ENCODE measurements at regions not wholly inside any gene's neighbourhood (a gene's known extent, or its start where the extent isn't known, plus 50 kb on each side); places are given as distances from the start of the nearest gene placed in this dataset.

- no peak overlapping the region for H3K27ac Mint-ChIP-seq
- peaks cover 2% of the 10 kb centered on the region for H3K36me3 Mint-ChIP-seq
- no peaks in the 10 kb centered on the region for H3K4me1 Mint-ChIP-seq
- no peak overlapping the region for H3K4me3 Mint-ChIP-seq
- H3K9me3 Mint-ChIP-seq = peaks cover 4% of the 10 kb centered on the region
- no peaks in the 10 kb centered on the region for H3K27me3 Mint-ChIP-seq
These were observed 163.3 kb downstream of the DACT1 start for GRCh38 chr14:58801086-58801485.

- Mint-ChIP-seq H3K4me3 (no peak overlapping the region), H3K4me1 (no peaks in the 10 kb centered on the region), H3K27ac (no peak overlapping the region), H3K9me3 (peaks cover 4% of the 10 kb centered on the region), H3K27me3 (no peaks in the 10 kb centered on the region), H3K36me3 (peaks cover 3% of the 10 kb centered on the region)
These were observed 167.3 kb downstream of the DACT1 start for GRCh38 chr14:58805057-58805456.

DNA sequence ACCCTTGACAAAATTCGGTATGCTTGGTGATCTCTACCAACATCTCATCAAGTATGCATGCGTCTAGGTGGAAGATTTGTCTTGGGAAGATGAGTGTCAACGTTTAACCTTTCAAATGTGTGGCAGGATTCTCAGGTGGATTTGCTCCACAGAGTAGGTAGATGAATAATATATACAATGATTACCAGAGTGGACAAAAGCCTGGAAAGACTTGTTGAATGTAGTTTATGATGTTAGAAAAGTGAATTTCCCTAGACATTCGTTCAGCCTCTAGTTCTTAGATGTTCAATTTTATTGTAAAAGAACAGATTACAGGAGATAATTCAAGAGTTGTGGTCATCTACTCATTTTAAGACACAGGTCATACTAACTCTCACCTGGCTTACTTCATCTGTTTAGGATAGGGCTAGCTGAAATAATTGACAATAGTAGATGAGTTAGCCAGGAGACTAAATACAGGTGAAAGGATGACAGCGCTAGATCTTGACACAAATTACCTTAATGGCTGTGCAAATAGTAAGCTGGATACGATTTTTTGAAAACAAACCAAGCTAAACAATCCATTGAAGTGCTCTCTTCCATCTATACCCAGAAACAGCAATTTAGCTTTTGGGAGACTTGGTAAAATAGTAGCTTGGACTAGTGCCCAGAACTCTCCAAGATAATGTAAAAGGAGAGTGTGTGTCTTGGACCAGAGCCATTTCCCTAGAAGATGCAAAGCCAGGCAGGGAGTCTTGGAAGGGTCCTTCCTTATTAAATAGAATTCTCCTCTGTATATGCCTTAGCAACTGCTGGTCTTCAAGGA lies 168.0 kb downstream of the DACT1 start:
- no peaks in the 10 kb centered on the region for H3K4me1 Mint-ChIP-seq
- no peaks in the 10 kb centered on the region for H3K27me3 Mint-ChIP-seq
- peaks cover 4% of the 10 kb centered on the region for H3K9me3 Mint-ChIP-seq
- no peak overlapping the region for H3K27ac Mint-ChIP-seq
- H3K36me3 Mint-ChIP-seq = peaks cover 3% of the 10 kb centered on the region
- H3K4me3 Mint-ChIP-seq = no peak overlapping the region

DNA sequence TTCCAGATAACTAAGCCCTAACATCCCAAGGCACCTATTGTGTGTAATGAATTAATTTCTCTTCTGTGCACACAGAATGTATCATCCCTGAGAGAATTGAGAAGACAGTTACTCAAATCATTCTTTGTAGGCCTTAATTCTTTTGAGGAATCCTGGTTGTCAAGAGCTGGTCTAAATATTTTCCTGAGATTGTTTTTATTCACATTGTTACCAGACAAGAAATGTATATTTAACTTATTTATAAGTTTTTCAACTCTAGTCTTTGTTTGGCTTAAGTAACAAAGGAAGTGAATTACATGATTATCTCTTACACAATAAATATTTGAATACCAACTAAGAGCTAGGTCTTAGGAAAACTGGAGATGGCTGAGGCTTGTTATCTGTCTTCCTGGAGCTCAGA lies 169.4 kb downstream of the DACT1 start:
- Mint-ChIP-seq H3K9me3 (peaks cover 4% of the 10 kb centered on the region), H3K36me3 (peaks cover 3% of the 10 kb centered on the region), H3K27me3 (no peaks in the 10 kb centered on the region), H3K4me3 (no peak overlapping the region), H3K27ac (no peak overlapping the region), H3K4me1 (no peaks in the 10 kb centered on the region)

DNA sequence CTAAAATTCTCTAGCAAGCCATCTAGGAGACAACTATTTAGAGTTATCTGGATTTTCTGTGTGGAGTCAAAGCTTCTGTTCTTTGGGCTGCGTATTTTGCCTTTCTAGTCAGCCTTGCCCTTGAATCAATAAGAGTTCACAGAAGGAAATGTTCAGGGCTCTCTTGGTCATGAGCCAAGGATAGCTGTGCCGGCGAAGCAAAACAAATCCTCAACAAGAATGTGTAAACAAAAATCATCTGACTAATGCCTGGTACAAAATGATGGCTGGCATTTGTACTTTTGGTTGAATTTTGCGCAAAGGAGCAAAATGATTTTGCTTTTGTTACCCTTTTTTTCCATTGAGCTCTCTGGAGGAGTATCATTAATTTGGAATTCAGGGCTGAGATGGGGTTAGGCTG lies 171.1 kb downstream of the DACT1 start:
- Mint-ChIP-seq H3K36me3 (peaks cover 2% of the 10 kb centered on the region), H3K9me3 (no peaks in the 10 kb centered on the region), H3K27me3 (no peaks in the 10 kb centered on the region), H3K4me3 (no peak overlapping the region), H3K4me1 (no peaks in the 10 kb centered on the region), H3K27ac (no peak overlapping the region)

- Mint-ChIP-seq H3K9me3 (no peaks in the 10 kb centered on the region), H3K27ac (no peak overlapping the region), H3K36me3 (peaks cover 2% of the 10 kb centered on the region), H3K4me3 (no peak overlapping the region), H3K4me1 (no peaks in the 10 kb centered on the region), H3K27me3 (no peaks in the 10 kb centered on the region)
These were observed 171.8 kb downstream of the DACT1 start for GRCh38 chr14:58809520-58809919.

DNA sequence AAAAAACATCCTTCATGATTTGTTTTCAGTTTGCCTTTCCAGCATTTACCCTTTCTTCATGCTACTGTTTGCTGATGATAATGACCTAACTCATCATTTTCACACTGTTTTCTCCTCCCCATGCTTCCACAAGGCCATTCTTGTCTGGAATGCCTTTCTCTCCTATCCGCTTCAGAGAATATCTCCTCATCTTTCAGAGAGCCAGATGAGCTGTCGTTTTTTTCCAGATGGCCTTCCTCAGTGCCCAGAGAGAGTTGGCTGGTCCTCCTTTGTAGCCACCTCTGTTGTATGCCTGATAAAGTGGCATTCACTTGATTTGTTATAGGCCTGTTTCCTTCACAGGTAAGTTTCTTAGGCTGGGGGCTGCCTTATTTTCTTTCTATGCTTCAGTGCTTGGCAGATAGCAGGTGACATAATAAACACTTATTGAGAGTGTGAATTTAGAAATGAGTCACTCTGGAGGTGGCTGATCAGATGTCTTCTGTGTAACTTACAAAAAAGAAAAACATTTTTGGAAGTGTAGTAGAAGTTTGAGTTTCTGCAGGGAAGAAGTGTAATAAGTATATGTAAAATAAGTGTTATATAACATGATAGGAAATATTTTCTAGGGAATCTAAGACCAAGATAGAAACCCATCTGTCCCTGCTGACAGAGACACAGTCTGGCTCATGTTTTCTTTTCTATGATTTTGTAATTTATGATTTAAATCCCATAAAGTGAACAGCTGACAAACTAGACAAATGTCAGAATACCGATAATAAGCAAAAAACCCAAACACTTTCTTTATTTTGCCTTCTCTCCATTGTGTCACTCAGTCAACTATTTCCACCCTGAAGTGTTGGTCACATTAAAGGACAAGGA lies 174.5 kb downstream of the DACT1 start:
- Mint-ChIP-seq H3K27ac (no peak overlapping the region), H3K36me3 (peaks cover 4% of the 10 kb centered on the region), H3K9me3 (no peaks in the 10 kb centered on the region), H3K4me3 (no peak overlapping the region), H3K4me1 (no peaks in the 10 kb centered on the region), H3K27me3 (no peaks in the 10 kb centered on the region)

DNA sequence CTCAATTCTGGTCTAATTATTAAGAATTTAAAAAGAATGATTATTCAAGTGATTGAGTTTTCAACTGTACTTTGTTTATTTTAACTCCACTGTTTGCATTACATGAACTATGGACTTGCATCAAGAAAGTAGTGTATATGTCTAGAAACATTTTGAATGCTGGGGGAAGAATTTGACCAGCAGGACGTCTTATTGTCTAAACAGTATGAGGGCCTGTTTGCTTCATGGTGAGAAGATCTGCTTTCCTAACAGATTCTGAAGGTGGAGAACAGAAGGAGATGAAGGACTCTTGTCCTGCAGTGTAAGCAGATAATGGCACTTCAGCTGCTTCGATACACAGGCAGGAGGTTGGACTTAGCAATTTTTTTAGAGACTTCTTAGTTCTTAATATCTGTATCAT lies 176.0 kb downstream of the DACT1 start:
- Mint-ChIP-seq H3K4me3 (no peak overlapping the region), H3K27ac (no peak overlapping the region), H3K9me3 (no peaks in the 10 kb centered on the region), H3K27me3 (no peaks in the 10 kb centered on the region), H3K4me1 (no peaks in the 10 kb centered on the region), H3K36me3 (peaks cover 4% of the 10 kb centered on the region)

- peaks cover 2% of the 10 kb centered on the region for H3K36me3 Mint-ChIP-seq
- no peaks in the 10 kb centered on the region for H3K4me1 Mint-ChIP-seq
- no peak overlapping the region for H3K27ac Mint-ChIP-seq
These were observed 176.7 kb downstream of the DACT1 start for GRCh38 chr14:58814466-58814865.

DNA sequence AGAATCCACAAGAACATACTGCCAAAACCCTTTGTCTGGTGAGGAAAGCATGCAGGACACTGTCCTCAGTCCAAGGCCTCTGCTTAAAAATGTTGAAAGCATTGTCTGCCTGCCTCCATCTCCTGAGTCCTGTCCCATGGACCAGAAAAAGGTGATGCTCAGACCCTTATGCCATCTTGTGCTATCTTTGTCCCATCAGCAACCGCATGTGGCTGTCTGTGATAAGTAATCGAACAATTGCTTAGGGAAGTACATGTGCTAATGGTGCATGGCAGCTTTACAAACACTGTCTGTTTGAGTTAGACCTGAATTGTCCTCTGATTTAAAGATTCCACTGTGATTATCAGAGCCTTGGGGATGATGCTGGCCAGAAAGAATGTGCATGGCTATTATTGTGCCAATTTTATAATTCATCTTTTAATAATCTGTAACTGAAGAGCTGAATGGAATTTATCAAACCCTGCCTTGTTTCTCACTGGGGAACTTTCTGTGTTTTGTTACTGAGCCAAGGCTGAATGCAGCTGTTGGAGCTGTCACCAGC lies 177.5 kb downstream of the DACT1 start:
- no peak overlapping the region for H3K4me3 Mint-ChIP-seq
- no peaks in the 10 kb centered on the region for H3K9me3 Mint-ChIP-seq
- no peaks in the 10 kb centered on the region for H3K27me3 Mint-ChIP-seq
- no peaks in the 10 kb centered on the region for H3K4me1 Mint-ChIP-seq
- peaks cover 2% of the 10 kb centered on the region for H3K36me3 Mint-ChIP-seq
- H3K27ac Mint-ChIP-seq = no peak overlapping the region

More at GRCh38 chr14:58814466-58814865, 176.7 kb downstream of the DACT1 start:
- Mint-ChIP-seq H3K27me3 (no peaks in the 10 kb centered on the region), H3K9me3 (no peaks in the 10 kb centered on the region), H3K4me3 (no peak overlapping the region)

DNA sequence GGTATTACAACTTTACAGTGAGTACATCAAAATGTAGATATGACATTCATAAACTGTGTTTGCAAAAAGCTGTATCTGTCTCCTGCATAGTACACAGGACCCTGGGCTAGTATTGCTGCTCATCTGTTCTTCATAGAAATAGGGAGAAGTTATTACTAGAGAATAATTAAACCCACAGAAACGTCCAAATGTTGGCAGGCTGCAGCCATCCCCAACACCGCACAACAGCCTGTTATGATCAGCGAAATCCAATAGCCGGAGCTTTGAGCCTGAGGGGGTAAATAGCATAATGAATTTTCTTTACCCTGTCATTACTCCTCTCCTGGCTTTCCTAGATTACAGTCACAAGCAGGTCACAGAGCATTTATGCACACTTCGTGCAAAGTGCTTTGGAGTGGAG lies 178.0 kb downstream of the DACT1 start:
- H3K4me3 Mint-ChIP-seq = no peak overlapping the region
- no peaks in the 10 kb centered on the region for H3K27me3 Mint-ChIP-seq
- H3K27ac Mint-ChIP-seq = no peak overlapping the region
- no peaks in the 10 kb centered on the region for H3K9me3 Mint-ChIP-seq
- no peaks in the 10 kb centered on the region for H3K4me1 Mint-ChIP-seq
- peaks cover 2% of the 10 kb centered on the region for H3K36me3 Mint-ChIP-seq

DNA sequence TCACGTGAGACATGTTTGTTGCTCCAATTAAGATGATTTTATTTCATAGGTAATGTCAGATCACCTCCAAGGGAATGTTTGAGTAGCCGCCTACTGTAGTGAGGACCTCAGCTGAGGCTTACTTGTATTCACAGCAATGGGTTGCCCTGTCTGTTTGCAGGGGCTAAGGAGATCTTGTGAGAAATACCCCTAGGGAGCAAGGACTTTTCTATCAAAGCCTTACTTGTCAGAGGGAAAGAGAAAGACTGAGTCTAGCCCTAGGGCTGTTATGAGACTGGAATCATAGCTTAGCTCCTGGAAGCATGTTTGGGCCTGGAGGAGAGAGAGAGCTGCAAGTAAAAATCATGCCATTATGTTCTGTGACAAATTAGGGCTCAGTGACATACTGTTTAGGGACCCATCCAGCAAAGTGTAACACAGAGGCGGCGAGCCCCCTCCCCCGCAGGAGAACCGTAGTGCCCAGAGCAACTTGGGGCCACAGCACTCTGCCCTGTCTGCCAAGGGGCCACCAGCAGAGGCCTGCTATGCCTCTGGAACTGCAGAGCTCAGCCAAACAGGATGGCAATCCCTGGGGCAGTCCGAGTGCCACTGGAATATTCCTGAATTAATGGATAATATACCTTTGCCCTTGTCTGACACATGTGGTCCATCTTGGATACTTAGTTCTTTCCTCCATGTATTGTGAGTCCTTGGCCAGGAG lies 178.8 kb downstream of the DACT1 start:
- Mint-ChIP-seq H3K9me3 (no peaks in the 10 kb centered on the region), H3K4me1 (no peaks in the 10 kb centered on the region), H3K27ac (no peak overlapping the region), H3K36me3 (peaks cover 2% of the 10 kb centered on the region), H3K27me3 (no peaks in the 10 kb centered on the region), H3K4me3 (no peak overlapping the region)

- Mint-ChIP-seq H3K27ac (no peak overlapping the region), H3K36me3 (peaks cover 2% of the 10 kb centered on the region), H3K4me1 (no peaks in the 10 kb centered on the region), H3K9me3 (no peaks in the 10 kb centered on the region), H3K4me3 (no peak overlapping the region), H3K27me3 (no peaks in the 10 kb centered on the region)
These were observed 180.1 kb downstream of the DACT1 start for GRCh38 chr14:58817846-58818245.

DNA sequence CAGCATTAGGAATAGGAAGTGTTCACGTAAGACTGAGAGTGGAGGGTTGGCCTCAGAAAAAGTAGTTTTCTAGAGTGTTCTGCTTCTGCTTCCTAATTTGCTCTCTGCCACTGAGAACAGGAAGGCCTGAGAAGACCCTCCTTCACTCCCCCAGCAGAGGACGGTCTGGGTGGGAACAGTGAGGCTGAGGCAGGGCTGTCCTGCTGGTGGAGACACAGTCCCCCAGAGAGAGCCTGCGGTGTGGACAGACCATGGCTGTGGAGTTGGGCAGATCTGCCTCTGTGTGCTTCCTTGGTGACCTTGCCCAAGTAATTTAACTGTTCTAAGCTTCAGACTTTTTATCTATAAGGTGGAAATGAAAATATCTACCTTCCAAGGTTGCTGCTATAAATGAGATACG lies 182.3 kb downstream of the DACT1 start:
- H3K36me3 Mint-ChIP-seq = peaks cover 2% of the 10 kb centered on the region
- no peak overlapping the region for H3K4me3 Mint-ChIP-seq
- H3K4me1 Mint-ChIP-seq = no peaks in the 10 kb centered on the region
- no peak overlapping the region for H3K27ac Mint-ChIP-seq
- no peaks in the 10 kb centered on the region for H3K27me3 Mint-ChIP-seq
- H3K9me3 Mint-ChIP-seq = no peaks in the 10 kb centered on the region

DNA sequence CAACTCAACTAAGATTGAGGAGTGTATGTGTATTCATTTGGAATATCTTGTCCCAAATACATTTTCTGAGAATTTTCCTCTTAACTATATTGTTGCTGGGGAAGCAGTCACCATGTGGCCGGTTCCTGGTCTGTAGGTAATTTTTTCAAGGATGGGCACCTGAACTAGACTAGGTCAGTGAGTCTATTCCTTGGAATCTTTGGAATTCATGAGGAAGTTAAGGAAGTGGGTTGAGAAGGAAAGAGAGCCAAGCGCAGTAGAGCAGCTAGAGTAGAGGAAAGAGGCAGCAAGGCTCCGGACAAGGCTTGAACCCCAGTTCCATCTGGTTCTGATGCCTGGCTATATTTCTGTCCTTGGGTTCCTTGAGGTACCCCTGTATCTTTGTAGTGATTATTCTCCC lies 183.7 kb downstream of the DACT1 start:
- Mint-ChIP-seq H3K27me3 (no peaks in the 10 kb centered on the region), H3K9me3 (no peaks in the 10 kb centered on the region), H3K4me3 (no peak overlapping the region), H3K36me3 (peaks cover 1% of the 10 kb centered on the region), H3K27ac (no peak overlapping the region), H3K4me1 (no peaks in the 10 kb centered on the region)

Measured in activated naive CD4-positive, alpha-beta T cell treated with anti-CD3 and anti-CD28 coated beads, Interleukin-2, amount 50 U/mL, for 24 hours (primary cell).